K562 (cell line): ENCODE measurements at regions not wholly inside any gene's neighbourhood (a gene's known extent, or its start where the extent isn't known, plus 50 kb on each side); places are given as distances from the start of the nearest gene placed in this dataset.

Experiments
- ATAC-seq: fragments of 200-7000 bp; cut with Tn5 transposase; 3 replicates; pipeline ENCODE4 v1.9.1; 2020; ENCODE audit warnings: moderate library complexity
- BruUV-seq: library from RNA; stranded (reverse); fragments of 400-500 nt; replicated peaks from 2 replicates; lab custom pipeline; 2021; lab: Mats Ljungman, UMichigan
- CTCF ChIA-PET: fragments of 300-600 bp; formaldehyde crosslinking; extraction: SDS; loops from one replicate; lab custom pipeline; 2021; ENCODE audit warnings: low intra/inter-chr PET ratio; lab: Yijun Ruan, JAX
- POLR2A ChIA-PET: fragments of 300-600, 350-650 bp; sonication (Branson Sonifier 250); formaldehyde crosslinking; extraction: SDS; loops from one replicate; lab custom pipeline; 2021; ENCODE audit warnings: antibody characterized with exemption, inconsistent platforms; lab: Yijun Ruan, JAX
- DNase-seq, 4 experiments: peaks; one replicate each; pipeline versions ENCODE4 v3.0.0 to v3.0.0-alpha.2; 2011 to 2018; ENCODE audit warnings: low spot score in 3 of 4, mixed read lengths in 3 of 4; ENCODE audit errors: extremely low read depth in 1 of 4
- FAIRE-seq: peaks from 2 replicates; lab custom pipeline; 2011; peaks lifted over from hg19 to GRCh38; lab: Jason Lieb, UNC
- H2AFZ ChIP-seq: 2 replicates; pipeline ENCODE4 v1.6.0; 2011; ENCODE audit warnings: low read depth, low read length, control low read depth, inconsistent platforms
- H3K27ac ChIP-seq: fragments of 200-600 bp; 3 replicates; pipeline ENCODE4 v1.8.0; 2011; ENCODE audit warnings: low read depth, mild to moderate bottlenecking, control low read depth, inconsistent platforms, low read length, moderate library complexity, mixed read lengths; ENCODE audit errors: extremely low read depth
- H3K27me3 ChIP-seq, 2 experiments: fragments of 300-600 bp in 1 of 2; 2 replicates in 1 of 2; 3 replicates in 1 of 2; pipeline versions ENCODE4 v1.6.0 to v1.8.0; 2011; ENCODE audit warnings: inconsistent platforms in 2 of 2, low read length in 2 of 2, mild to moderate bottlenecking in 1 of 2, mixed read lengths in 1 of 2, moderate library complexity in 1 of 2; ENCODE audit not compliant: control insufficient read depth in 2 of 2, insufficient read depth in 2 of 2
- H3K36me3 ChIP-seq: fragments of 300-600 bp; 3 replicates; pipeline ENCODE4 v1.8.0; 2011; ENCODE audit warnings: mild to moderate bottlenecking, low read length, inconsistent platforms; ENCODE audit not compliant: control insufficient read depth, insufficient read depth
- H3K4me1 ChIP-seq, 2 experiments: fragments of 200-600 bp in 1 of 2; replicated peaks in 1 of 2; 2 replicates in 1 of 2; 3 replicates in 1 of 2; pipeline versions ENCODE4 v1.5.1 to v1.8.0; 2011; ENCODE audit warnings: inconsistent platforms in 2 of 2, low read length in 2 of 2, mild to moderate bottlenecking in 1 of 2, mixed read lengths in 1 of 2, moderate library complexity in 1 of 2; ENCODE audit not compliant: control insufficient read depth in 2 of 2, insufficient read depth in 2 of 2
- H3K4me2 ChIP-seq: 2 replicates; pipeline ENCODE4 v1.6.1; 2011; ENCODE audit warnings: low read length, control low read depth, inconsistent platforms, mixed read lengths; ENCODE audit not compliant: insufficient read depth
- H3K4me3 ChIP-seq: fragments of 200-600 bp; sonication (generic), shearing (Covaris generic); 2 replicates; pipeline ENCODE4 v1.5.1; 2016; ENCODE audit warnings: control low read depth, inconsistent platforms
- H3K79me2 ChIP-seq: fragments of 200-600 bp; 3 replicates; pipeline ENCODE4 v1.8.0; 2011; ENCODE audit warnings: low read length, inconsistent platforms; ENCODE audit not compliant: control insufficient read depth, insufficient read depth
- H3K9ac ChIP-seq, 2 experiments: 2 replicates each; pipeline versions ENCODE4 v1.6.0 to v1.6.1; 2011; ENCODE audit warnings: low read depth in 2 of 2, low read length in 2 of 2, control low read depth in 1 of 2, inconsistent platforms in 1 of 2, mild to moderate bottlenecking in 1 of 2, mixed read lengths in 1 of 2; ENCODE audit not compliant: insufficient read depth in 1 of 2
- H3K9me1 ChIP-seq: one replicate; pipeline ENCODE4 v1.6.0; 2011; ENCODE audit warnings: inconsistent platforms, mild to moderate bottlenecking, low read length, moderate library complexity; ENCODE audit not compliant: control insufficient read depth, insufficient read depth
- H3K9me3 ChIP-seq: replicated peaks from 2 replicates; pipeline ENCODE4 v1.5.1; 2011; ENCODE audit warnings: low read depth, low read length, inconsistent platforms; ENCODE audit not compliant: control insufficient read depth, insufficient read depth
- H4K20me1 ChIP-seq: replicated peaks from 2 replicates; pipeline ENCODE4 v1.6.1; 2011; ENCODE audit warnings: low read length, inconsistent platforms, mixed read lengths; ENCODE audit not compliant: control insufficient read depth, insufficient read depth
- CGGBP1 ChIP-seq: fragments of 250-450 bp; sonication (Bioruptor Pico); IDR thresholded peaks from 2 replicates; pipeline ENCODE4 v1.9.0; 2021; ENCODE audit warnings: mild to moderate bottlenecking
- ERF ChIP-seq: fragments of 450-650 bp; formaldehyde crosslinking; IDR thresholded peaks from 2 replicates; pipeline ENCODE4 v1.4.0; 2020; ENCODE audit warnings: mild to moderate bottlenecking, mixed read lengths
- ETV6 ChIP-seq, 3 experiments: fragments of 150-350 bp in 1 of 3; sonication (generic) in 1 of 3; formaldehyde crosslinking in 1 of 3; IDR thresholded peaks; 2 replicates each; pipeline versions ENCODE4 v1.6.1 to v1.8.0; 2014 to 2022; ENCODE audit warnings: borderline replicate concordance in 2 of 3, low read depth in 2 of 3, antibody characterized with exemption in 1 of 3, low read length in 1 of 3, mild to moderate bottlenecking in 1 of 3, missing genetic modification reagents in 1 of 3
- EWSR1 ChIP-seq: fragments of 450-650 bp; IDR thresholded peaks from 2 replicates; pipeline ENCODE4 v1.6.1; 2018; ENCODE audit warnings: borderline replicate concordance, mild to moderate bottlenecking, low read depth, moderate library complexity; ENCODE audit not compliant: partially characterized antibody
- GTF3C2 ChIP-seq: IDR thresholded peaks from 3 replicates; pipeline ENCODE4 v1.6.1; 2011; ENCODE audit warnings: borderline replicate concordance, mild to moderate bottlenecking, moderate library complexity; ENCODE audit not compliant: insufficient read length; ENCODE audit errors: extremely low read depth
- HNRNPLL ChIP-seq: fragments of 200-400 bp; formaldehyde crosslinking; IDR thresholded peaks from 2 replicates; pipeline ENCODE4 v1.6.1; 2017; ENCODE audit warnings: low read length, low read depth, mild to moderate bottlenecking; ENCODE audit not compliant: poor library complexity, severe bottlenecking
- KDM1A ChIP-seq, 2 experiments: fragments of 450-650 bp; IDR thresholded peaks; 2 replicates each; pipeline ENCODE4 v1.6.1; 2016; ENCODE audit warnings: mild to moderate bottlenecking in 2 of 2
- MEIS2 ChIP-seq: fragments of 450-650 bp; IDR thresholded peaks from 2 replicates; pipeline ENCODE4 v1.6.1; 2014; ENCODE audit warnings: mild to moderate bottlenecking; ENCODE audit not compliant: partially characterized antibody
- ZFX ChIP-seq: sonication (generic); formaldehyde crosslinking; IDR thresholded peaks from 2 replicates; pipeline ENCODE4 v1.8.0; 2022; ENCODE audit warnings: mild to moderate bottlenecking, missing genetic modification reagents, moderate library complexity
- ZNF146 ChIP-seq: IDR thresholded peaks from one replicate; pipeline ENCODE4 v1.6.1; 2018; ENCODE audit warnings: missing compliant biosample characterization; ENCODE audit not compliant: unreplicated experiment
- ZNF384 ChIP-seq: IDR thresholded peaks from 2 replicates; pipeline ENCODE4 v1.6.1; 2012; ENCODE audit warnings: low read depth, low read length, improper control_type of control experiment
- WGBS: fragments of 100-300 bp; shearing (Covaris generic); methylation state at CpG from one replicate; pipeline ENCODE4 v1.1.6; 2016; ENCODE audit warnings: low coverage, mixed read lengths; ENCODE audit not compliant: insufficient coverage; ENCODE audit errors: missing lambda C conversion rate; 5-methylcytosine and 5-hydroxymethylcytosine counted together
- in situ Hi-C: fragments of 300-500 bp; cut with MboI; formaldehyde crosslinking; loops from 4 replicates; pipeline ENCODE4 v1.15.0; 2018; ENCODE audit warnings: inconsistent platforms, mixed read lengths
- intact Hi-C: fragments of 100-400 bp; cut with micrococcal nuclease; formaldehyde crosslinking; loops from 2 replicates; pipeline ENCODE4 v1.14.2; 2022

DNA sequence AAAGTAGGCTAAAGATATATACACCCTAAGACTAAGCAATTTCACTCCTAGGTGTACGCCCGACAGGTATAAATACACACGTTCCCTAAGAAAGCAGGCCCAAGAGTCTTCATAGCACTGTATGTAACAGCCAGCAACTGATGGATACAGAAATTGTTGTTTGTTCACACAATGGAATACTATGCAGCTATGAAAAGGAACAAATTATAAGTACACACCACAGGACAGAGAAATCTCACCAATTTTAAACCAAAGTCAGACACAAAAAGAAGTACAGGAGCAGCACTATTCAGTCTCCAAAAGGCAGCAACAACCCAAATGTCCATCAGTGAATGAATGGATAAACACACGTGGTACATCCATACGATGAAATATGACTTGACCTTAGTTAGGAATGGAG, 106.1 kb downstream of the LITAF start (continued):
- no peak for TF ChIP-seq ETV6 (IDR thresholded peaks at IDR 0.05; ENCODE audit: borderline replicate concordance in 1 of 2, low read depth in 2 of 2, low read length in 1 of 2)
- TF ChIP-seq ETV6 (CRISPR knock-in tag; IDR thresholded peaks at IDR 0.05; ENCODE audit: borderline replicate concordance) = no peak
- no peak for TF ChIP-seq ZFX (CRISPR knock-in tag)
- 0 out of 4 replicates have a peak, but pooled peaks of 1 of the 2 experiments have one; percentile 10 for TF ChIP-seq KDM1A (IDR thresholded peaks at IDR 0.05)
- no peak for TF ChIP-seq MEIS2
- no peak for TF ChIP-seq GTF3C2
- TF ChIP-seq ZNF146 (CRISPR knock-in tag) = peak; percentile 87
- TF ChIP-seq HNRNPLL = no peak

DNA sequence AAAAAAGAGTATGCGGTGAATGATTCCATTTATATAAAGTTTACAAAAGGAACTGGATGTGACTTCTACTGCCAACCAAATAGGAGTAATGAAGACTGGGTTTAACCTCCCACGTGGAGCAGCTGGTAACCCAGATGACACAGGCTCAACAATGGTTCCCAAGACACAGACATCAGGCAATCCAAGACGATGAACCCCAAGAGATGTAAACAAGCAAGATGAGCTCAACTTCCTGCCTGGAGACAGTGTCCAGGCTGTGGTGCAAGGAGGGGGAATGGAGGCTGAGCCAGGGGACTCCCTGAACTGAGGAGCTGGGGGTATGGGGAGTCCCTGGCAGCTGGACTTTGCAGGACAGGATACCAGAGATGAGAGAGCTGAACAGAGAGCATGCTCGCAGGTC, 104.7 kb downstream of the LITAF start:
- no peak for FAIRE-seq
- no TSS peak for BruUV-seq
- WGBS = 26% methylated on average over 3 of the region's 4 CpGs
- Histone ChIP-seq H3K4me1 (peaks cover 0 to 4% of the 10 kb centered on the region in 2 experiments; a peak in 2 of 5 replicates), H3K4me2 (no peak overlapping the region), H3K79me2 (no peaks in the 10 kb centered on the region), H3K27ac (no peak overlapping the region), H3K4me3 (no peak overlapping the region), H2AFZ (no peak overlapping the region), H3K9ac (no peak overlapping the region; a peak in 1 of 4 replicates), H3K9me3 (no peaks in the 10 kb centered on the region), H3K9me1 (no peaks in the 10 kb centered on the region), H4K20me1 (no peaks in the 10 kb centered on the region), H3K36me3 (no peaks in the 10 kb centered on the region), H3K27me3 (peaks cover 5 to 14% of the 10 kb centered on the region in 2 experiments; a peak in 3 of 5 replicates)
- intact Hi-C loops = no loop called here
- in situ Hi-C loops = no loop called here
- TF ChIP-seq EWSR1 = no peak
- TF ChIP-seq ERF (CRISPR knock-in tag) = no peak
- no peak for TF ChIP-seq CGGBP1 (CRISPR knock-in tag)
- TF ChIP-seq ZNF384 = no peak
- ChIA-PET POLR2A (interaction anchor here (0.5 to 0.6 kb wide), 2 partner anchors 18 to 37 kb away, joined by 3 read pairs; no protein-coding TSS in a partner anchor), CTCF (no interaction called here)
- no peak for ATAC-seq
- DNase-seq = no peak
